HEK293 (cell line): ENCODE measurements at regions not wholly inside any gene's neighbourhood (a gene's known extent, or its start where the extent isn't known, plus 50 kb on each side); places are given as distances from the start of the nearest gene placed in this dataset.

Experiments used
- CTCF ChIA-PET: fragments of 350-600 bp; formaldehyde crosslinking; extraction: SDS; loops from one replicate; lab custom pipeline; 2021; ENCODE audit warnings: antibody characterized with exemption; lab: Yijun Ruan, JAX
- POLR2A ChIA-PET: fragments of 300-600 bp; formaldehyde crosslinking; extraction: SDS; loops from one replicate; lab custom pipeline; 2020; ENCODE audit warnings: antibody characterized with exemption, inconsistent platforms; lab: Yijun Ruan, JAX
- H3K27ac ChIP-seq: fragments of 200-500 bp; sonication (Bioruptor generic); 2 replicates; pipeline ENCODE4 v1.5.1; 2014; ENCODE audit warnings: low read depth, low read length, control low read depth, inconsistent platforms; ENCODE audit errors: extremely low read depth
- H3K36me3 ChIP-seq, 2 experiments: fragments of 200-500 bp in 1 of 2; sonication (Bioruptor generic) in 1 of 2; 1 replicate in 1 of 2; 2 replicates in 1 of 2; pipeline ENCODE4 v1.5.1; 2014 to 2017; ENCODE audit warnings: inconsistent platforms in 2 of 2, low read length in 2 of 2; ENCODE audit not compliant: control insufficient read depth in 2 of 2, insufficient read depth in 1 of 2
- H3K4me1 ChIP-seq: fragments of 200-500 bp; sonication (Bioruptor generic); 2 replicates; pipeline ENCODE4 v1.5.1; 2014; ENCODE audit warnings: mild to moderate bottlenecking, low read length, inconsistent platforms; ENCODE audit not compliant: control insufficient read depth, insufficient read depth
- H3K4me3 ChIP-seq: 2 replicates; pipeline ENCODE4 v1.5.1; 2011; ENCODE audit warnings: low read depth, mild to moderate bottlenecking, control low read depth, low read length, moderate library complexity
- H3K9me3 ChIP-seq: fragments of 200-500 bp; sonication (Bioruptor generic); 2 replicates; pipeline ENCODE4 v1.5.1; 2014; ENCODE audit warnings: low read depth, low read length, inconsistent platforms; ENCODE audit not compliant: control insufficient read depth, insufficient read depth
- HOXD13 ChIP-seq: sonication (generic); formaldehyde crosslinking; IDR thresholded peaks from 2 replicates; pipeline ENCODE4 v1.8.0; 2022; ENCODE audit warnings: missing genetic modification reagents, borderline replicate concordance
- KLF7 ChIP-seq: fragments of 450-650 bp; formaldehyde crosslinking; IDR thresholded peaks from 2 replicates; pipeline ENCODE4 v1.5.1; 2016; ENCODE audit warnings: missing biosample characterization, missing genetic modification characterization, borderline replicate concordance
- ZBTB44 ChIP-seq: fragments of 450-650 bp; IDR thresholded peaks from 2 replicates; pipeline ENCODE4 v1.5.1; 2018; ENCODE audit warnings: missing biosample characterization, mild to moderate bottlenecking, missing genetic modification characterization
- ZNF132 ChIP-seq: fragments of 450-650 bp; formaldehyde crosslinking; IDR thresholded peaks from 2 replicates; pipeline ENCODE4 v1.5.1; 2017; ENCODE audit warnings: missing biosample characterization, missing genetic modification characterization, borderline replicate concordance
- ZNF366 ChIP-seq: fragments of 450-650 bp; formaldehyde crosslinking; conservative IDR thresholded peaks from 2 replicates; pipeline ENCODE4 v1.5.1; 2016; ENCODE audit warnings: missing biosample characterization, missing genetic modification characterization
- ZNF398 ChIP-seq: fragments of 450-650 bp; formaldehyde crosslinking; IDR thresholded peaks from 2 replicates; pipeline ENCODE4 v1.5.1; 2017; ENCODE audit warnings: missing biosample characterization, missing genetic modification characterization
- ZNF48 ChIP-seq: fragments of 450-650 bp; formaldehyde crosslinking; IDR thresholded peaks from 2 replicates; pipeline ENCODE4 v1.5.1; 2016; ENCODE audit warnings: missing biosample characterization, missing genetic modification characterization
- ZNF664 ChIP-seq: fragments of 450-650 bp; formaldehyde crosslinking; IDR thresholded peaks from 2 replicates; pipeline ENCODE4 v1.5.1; 2016; ENCODE audit warnings: missing biosample characterization, missing genetic modification characterization
- ZNF707 ChIP-seq: fragments of 450-650 bp; formaldehyde crosslinking; IDR thresholded peaks from 2 replicates; pipeline ENCODE4 v1.5.1; 2016; ENCODE audit warnings: missing biosample characterization, missing genetic modification characterization
- ZNF785 ChIP-seq: fragments of 450-650 bp; formaldehyde crosslinking; IDR thresholded peaks from 2 replicates; pipeline ENCODE4 v1.5.1; 2016; ENCODE audit warnings: missing biosample characterization, missing genetic modification characterization
- ZNF843 ChIP-seq: fragments of 450-650 bp; formaldehyde crosslinking; IDR thresholded peaks from 2 replicates; pipeline ENCODE4 v1.5.1; 2016; ENCODE audit warnings: missing biosample characterization, missing genetic modification characterization
- ZSCAN30 ChIP-seq: fragments of 450-650 bp; IDR thresholded peaks from 2 replicates; pipeline ENCODE4 v1.5.1; 2018; ENCODE audit warnings: missing biosample characterization, mild to moderate bottlenecking, missing genetic modification characterization, moderate library complexity
- TF ChIP-seq, protein P1 (sequence below): fragments of 450-650 bp; formaldehyde crosslinking; IDR thresholded peaks from 2 replicates; pipeline ENCODE4 v1.5.1; 2016; ENCODE audit warnings: missing biosample characterization, missing genetic modification characterization
- TF ChIP-seq, protein P2 (sequence below): fragments of 450-650 bp; formaldehyde crosslinking; IDR thresholded peaks from 2 replicates; pipeline ENCODE4 v1.5.1; 2016; ENCODE audit warnings: missing biosample characterization, missing genetic modification characterization
- TF ChIP-seq, protein P3 (sequence below): fragments of 450-650 bp; formaldehyde crosslinking; IDR thresholded peaks from 2 replicates; pipeline ENCODE4 v1.5.1; 2016; ENCODE audit warnings: missing biosample characterization, missing genetic modification characterization

DNA sequence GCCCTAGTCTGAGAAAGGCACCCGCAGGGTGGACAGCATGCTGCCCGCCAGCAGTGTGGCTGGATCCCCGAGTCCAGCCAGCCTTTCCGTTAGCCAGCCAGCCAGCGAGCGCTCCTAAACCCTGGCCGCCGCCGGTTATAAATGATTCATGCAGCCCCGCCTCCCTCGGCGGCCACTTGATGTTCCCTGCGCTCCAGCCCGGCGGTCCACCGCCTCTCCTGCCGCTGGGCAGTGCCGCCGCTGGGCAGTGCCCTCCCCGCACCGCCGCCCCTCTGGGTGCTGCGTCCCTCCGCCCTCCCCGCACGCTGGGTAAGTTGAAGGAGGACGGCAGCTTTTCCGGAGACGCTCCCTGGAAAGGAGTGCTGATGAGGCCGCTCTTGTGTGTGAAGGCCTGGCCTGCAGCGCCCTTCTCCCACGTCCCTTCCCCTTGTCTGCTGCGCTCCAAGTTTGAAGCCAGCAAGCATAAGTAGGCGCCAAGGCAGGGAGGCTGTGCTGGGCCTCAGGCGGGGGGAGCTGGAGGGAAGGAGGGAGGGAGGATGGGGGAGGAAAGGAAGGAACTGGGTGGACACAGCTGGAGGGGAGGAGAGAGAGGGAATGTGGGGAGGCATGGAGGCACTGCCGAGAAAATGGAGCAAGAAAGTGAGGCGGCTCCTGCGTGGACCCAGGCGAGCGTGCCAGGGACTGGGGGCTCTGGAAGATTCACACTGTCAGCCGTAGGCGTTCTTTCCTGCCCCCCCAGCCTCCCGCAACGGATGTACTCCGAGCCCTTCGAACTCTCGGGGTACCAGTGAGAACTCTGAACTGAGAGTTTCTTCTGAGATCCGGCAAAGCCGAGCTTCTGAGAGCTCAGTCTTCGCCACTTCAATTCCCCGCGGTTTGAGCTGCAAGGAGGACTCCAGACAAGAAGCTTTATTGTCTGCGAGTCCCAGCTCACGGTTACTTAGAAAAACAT, 131.9 kb downstream of the GLI2 start:
- no peak overlapping the region for H3K27ac ChIP-seq
- no peaks in the 10 kb centered on the region for H3K9me3 ChIP-seq
- ChIA-PET POLR2A (no interaction called here), CTCF (no interaction called here)
- no peaks in the 10 kb centered on the region for H3K4me1 ChIP-seq
- H3K4me3 ChIP-seq, result no peak overlapping the region
- H3K36me3 ChIP-seq, result no peaks in the 10 kb centered on the region
- TF ChIP-seq, protein P1, sequence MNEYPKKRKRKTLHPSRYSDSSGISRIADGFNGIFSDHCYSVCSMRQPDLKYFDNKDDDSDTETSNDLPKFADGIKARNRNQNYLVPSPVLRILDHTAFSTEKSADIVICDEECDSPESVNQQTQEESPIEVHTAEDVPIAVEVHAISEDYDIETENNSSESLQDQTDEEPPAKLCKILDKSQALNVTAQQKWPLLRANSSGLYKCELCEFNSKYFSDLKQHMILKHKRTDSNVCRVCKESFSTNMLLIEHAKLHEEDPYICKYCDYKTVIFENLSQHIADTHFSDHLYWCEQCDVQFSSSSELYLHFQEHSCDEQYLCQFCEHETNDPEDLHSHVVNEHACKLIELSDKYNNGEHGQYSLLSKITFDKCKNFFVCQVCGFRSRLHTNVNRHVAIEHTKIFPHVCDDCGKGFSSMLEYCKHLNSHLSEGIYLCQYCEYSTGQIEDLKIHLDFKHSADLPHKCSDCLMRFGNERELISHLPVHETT (tag by site-specific recombination), result no peak
- no peak for TF ChIP-seq ZNF843 (tag by site-specific recombination)
- TF ChIP-seq ZNF398 (tag by site-specific recombination), result no peak
- no peak for TF ChIP-seq ZNF707 (tag by site-specific recombination)
- TF ChIP-seq KLF7, result no peak
- TF ChIP-seq HOXD13 (CRISPR knock-in tag), result no peak
- TF ChIP-seq ZBTB44 (tag by site-specific recombination), result no peak
- TF ChIP-seq ZNF48 (tag by site-specific recombination), result no peak
- no peak for TF ChIP-seq ZNF664 (tag by site-specific recombination)
- no peak for TF ChIP-seq ZNF366 (tag by site-specific recombination)
- TF ChIP-seq, protein P2, sequence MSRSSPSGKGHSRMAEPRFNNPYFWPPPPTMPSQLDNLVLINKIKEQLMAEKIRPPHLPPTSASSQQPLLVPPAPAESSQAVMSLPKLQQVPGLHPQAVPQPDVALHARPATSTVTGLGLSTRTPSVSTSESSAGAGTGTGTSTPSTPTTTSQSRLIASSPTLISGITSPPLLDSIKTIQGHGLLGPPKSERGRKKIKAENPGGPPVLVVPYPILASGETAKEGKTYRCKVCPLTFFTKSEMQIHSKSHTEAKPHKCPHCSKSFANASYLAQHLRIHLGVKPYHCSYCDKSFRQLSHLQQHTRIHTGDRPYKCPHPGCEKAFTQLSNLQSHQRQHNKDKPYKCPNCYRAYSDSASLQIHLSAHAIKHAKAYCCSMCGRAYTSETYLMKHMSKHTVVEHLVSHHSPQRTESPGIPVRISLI (tag by site-specific recombination), result no peak
- TF ChIP-seq, protein P3, sequence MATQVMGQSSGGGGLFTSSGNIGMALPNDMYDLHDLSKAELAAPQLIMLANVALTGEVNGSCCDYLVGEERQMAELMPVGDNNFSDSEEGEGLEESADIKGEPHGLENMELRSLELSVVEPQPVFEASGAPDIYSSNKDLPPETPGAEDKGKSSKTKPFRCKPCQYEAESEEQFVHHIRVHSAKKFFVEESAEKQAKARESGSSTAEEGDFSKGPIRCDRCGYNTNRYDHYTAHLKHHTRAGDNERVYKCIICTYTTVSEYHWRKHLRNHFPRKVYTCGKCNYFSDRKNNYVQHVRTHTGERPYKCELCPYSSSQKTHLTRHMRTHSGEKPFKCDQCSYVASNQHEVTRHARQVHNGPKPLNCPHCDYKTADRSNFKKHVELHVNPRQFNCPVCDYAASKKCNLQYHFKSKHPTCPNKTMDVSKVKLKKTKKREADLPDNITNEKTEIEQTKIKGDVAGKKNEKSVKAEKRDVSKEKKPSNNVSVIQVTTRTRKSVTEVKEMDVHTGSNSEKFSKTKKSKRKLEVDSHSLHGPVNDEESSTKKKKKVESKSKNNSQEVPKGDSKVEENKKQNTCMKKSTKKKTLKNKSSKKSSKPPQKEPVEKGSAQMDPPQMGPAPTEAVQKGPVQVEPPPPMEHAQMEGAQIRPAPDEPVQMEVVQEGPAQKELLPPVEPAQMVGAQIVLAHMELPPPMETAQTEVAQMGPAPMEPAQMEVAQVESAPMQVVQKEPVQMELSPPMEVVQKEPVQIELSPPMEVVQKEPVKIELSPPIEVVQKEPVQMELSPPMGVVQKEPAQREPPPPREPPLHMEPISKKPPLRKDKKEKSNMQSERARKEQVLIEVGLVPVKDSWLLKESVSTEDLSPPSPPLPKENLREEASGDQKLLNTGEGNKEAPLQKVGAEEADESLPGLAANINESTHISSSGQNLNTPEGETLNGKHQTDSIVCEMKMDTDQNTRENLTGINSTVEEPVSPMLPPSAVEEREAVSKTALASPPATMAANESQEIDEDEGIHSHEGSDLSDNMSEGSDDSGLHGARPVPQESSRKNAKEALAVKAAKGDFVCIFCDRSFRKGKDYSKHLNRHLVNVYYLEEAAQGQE (tag by site-specific recombination), result no peak
- no peak for TF ChIP-seq ZNF785 (tag by site-specific recombination)
- TF ChIP-seq ZNF132, result no peak
- TF ChIP-seq ZSCAN30 (tag by site-specific recombination), result no peak
- TF ChIP-seq, all 188 proteins: peak for 0
